WERI-Rb-1 (cell line): ENCODE measurements at regions not wholly inside any gene's neighbourhood (a gene's known extent, or its start where the extent isn't known, plus 50 kb on each side); places are given as distances from the start of the nearest gene placed in this dataset.
A peak's percentile ranks its signal among the peaks of the same experiment; 100 is the strongest.

Source experiments
- DNase-seq: peaks from one replicate; pipeline ENCODE4 v3.0.0-alpha.2; 2020
- H3K27ac ChIP-seq: fragments of 250-450 bp; sonication (Bioruptor Pico); 2 replicates; pipeline ENCODE4 v1.5.1; 2020; ENCODE audit warnings: mild to moderate bottlenecking, moderate library complexity
- H3K27me3 ChIP-seq: fragments of 250-450 bp; sonication (Bioruptor Pico); 2 replicates; pipeline ENCODE4 v1.5.1; 2021; ENCODE audit warnings: mild to moderate bottlenecking, low read depth, moderate library complexity; ENCODE audit not compliant: insufficient read depth, severe bottlenecking
- H3K36me3 ChIP-seq: fragments of 250-450 bp; sonication (Bioruptor Pico); 2 replicates; pipeline ENCODE4 v1.5.1; 2020; ENCODE audit warnings: mild to moderate bottlenecking, moderate library complexity
- H3K4me3 ChIP-seq: 2 replicates; pipeline ENCODE4 v1.5.1; 2011; ENCODE audit warnings: low read depth, mild to moderate bottlenecking, control low read depth, low read length
- H3K9me3 ChIP-seq: fragments of 250-450 bp; sonication (Bioruptor Pico); 2 replicates; pipeline ENCODE4 v1.5.1; 2021; ENCODE audit warnings: mild to moderate bottlenecking, moderate library complexity; ENCODE audit not compliant: severe bottlenecking
- CTCF ChIP-seq: IDR thresholded peaks from 2 replicates; pipeline ENCODE4 v1.5.1; 2011; ENCODE audit warnings: low read depth, mild to moderate bottlenecking, control low read depth, inconsistent platforms, low read length

DNA sequence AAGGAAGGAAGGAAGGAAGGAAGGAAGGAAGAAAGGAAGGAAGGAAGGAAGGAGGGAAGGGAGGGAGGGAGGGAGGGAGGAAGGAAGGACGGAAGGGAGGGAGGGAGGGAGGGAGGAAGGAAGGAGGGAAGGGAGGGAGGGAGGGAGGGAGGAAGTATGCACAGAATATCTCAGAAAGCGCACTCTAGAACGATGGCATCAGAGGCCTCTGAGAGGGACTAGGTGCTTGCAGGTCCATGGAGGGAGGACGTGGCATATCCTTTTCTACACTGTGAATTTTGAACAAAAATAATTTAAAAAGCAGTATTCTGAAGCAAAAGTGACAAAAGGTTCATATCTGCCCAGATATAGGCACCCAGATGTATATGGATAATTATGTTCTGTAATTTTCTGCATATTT is 65.5 kb downstream of the SYF2 start:
- Histone ChIP-seq H3K36me3 (no peaks in the 10 kb centered on the region), H3K27me3 (no peaks in the 10 kb centered on the region), H3K27ac (no peak overlapping the region), H3K4me3 (no peak overlapping the region), H3K9me3 (no peaks in the 10 kb centered on the region)
- TF ChIP-seq CTCF = no peak
- DNase-seq = no peak

GRCh38 chr1:25163986-25164385 is 68.3 kb downstream of the SYF2 start:
- H3K27ac ChIP-seq = no peak overlapping the region
- no peaks in the 10 kb centered on the region for H3K36me3 ChIP-seq
- no peaks in the 10 kb centered on the region for H3K27me3 ChIP-seq
- DNase-seq = no peak
- no peak for TF ChIP-seq CTCF
- H3K9me3 ChIP-seq = no peaks in the 10 kb centered on the region
- H3K4me3 ChIP-seq = no peak overlapping the region

DNA sequence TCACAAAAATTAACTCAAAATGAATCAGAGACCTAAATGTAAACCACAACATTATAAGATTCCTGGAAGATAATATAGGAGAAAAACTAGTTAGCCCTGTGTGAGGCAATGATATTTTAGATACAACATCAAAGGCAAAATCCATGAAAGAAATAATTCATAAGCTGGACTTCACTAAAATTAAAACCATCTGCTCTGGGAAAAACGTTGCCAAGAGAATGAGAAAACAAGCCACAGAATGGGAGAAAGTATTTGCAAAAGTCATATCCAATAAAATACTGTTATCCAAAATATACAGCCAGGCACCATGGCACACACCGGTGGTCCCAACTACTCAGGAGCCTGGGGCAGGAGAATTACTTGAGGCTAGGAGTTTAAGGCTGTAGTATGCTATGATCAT is 70.3 kb downstream of the SYF2 start:
- Histone ChIP-seq H3K9me3 (peaks cover 6% of the 10 kb centered on the region), H3K27ac (no peak overlapping the region), H3K4me3 (no peak overlapping the region), H3K36me3 (no peaks in the 10 kb centered on the region), H3K27me3 (no peaks in the 10 kb centered on the region)
- TF ChIP-seq CTCF = no peak
- DNase-seq = no peak

DNA sequence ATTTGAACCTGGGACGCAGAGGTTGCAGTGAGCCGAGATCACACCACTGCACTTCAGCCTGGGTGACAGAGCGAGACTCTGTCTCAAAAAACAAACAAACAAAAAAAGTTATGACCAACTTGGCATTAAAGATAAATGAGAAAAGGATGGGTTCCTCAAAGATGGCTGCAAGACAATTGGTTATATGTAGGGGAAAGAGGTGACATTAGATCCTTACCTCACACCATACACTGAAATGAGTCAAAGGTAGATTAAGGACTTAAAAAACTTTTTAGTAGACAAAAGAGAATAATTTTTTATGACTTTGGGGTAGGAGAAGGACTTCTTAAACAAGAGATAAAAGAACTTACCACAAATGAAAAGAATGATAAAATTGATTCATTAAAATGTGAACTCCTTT is 74.5 kb downstream of the SYF2 start:
- TF ChIP-seq CTCF = no peak
- no peaks in the 10 kb centered on the region for H3K36me3 ChIP-seq
- peaks cover 6% of the 10 kb centered on the region for H3K9me3 ChIP-seq

DNA sequence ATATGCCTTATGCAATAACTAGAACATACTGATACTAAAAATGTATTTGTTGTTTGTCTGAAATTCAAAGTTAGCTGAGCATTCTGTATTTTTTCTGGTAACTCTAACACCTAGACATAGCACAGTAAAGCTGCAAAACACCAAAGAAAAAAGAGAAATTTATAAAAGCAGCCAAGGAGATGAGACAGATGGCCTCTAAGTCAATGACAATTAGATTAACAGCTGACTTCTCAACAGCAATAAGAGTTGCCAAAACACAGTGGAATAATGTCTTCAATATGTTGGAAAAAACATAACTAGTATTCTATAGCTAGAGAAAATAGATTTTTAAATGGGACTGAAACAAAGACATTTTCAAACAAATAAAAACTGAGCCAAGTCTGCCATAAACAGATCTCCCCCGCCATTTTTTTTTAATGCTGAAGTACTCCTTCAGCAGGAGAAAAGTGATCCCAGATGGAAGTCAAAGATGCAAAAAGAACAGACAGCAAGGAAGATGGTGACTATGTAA is 81.3 kb downstream of the SYF2 start:
- no peak overlapping the region for H3K4me3 ChIP-seq
- peaks cover 8% of the 10 kb centered on the region for H3K9me3 ChIP-seq
- H3K36me3 ChIP-seq = no peaks in the 10 kb centered on the region
- DNase-seq = no peak
- no peak for TF ChIP-seq CTCF
- no peak overlapping the region for H3K27ac ChIP-seq
- H3K27me3 ChIP-seq = no peaks in the 10 kb centered on the region

More for the DNA sequence above, 74.5 kb downstream of the SYF2 start:
- DNase-seq = no peak
- Histone ChIP-seq H3K27ac (no peak overlapping the region), H3K27me3 (no peaks in the 10 kb centered on the region), H3K4me3 (no peak overlapping the region)

GRCh38 chr1:25148673-25149300 is 83.5 kb downstream of the SYF2 start:
- DNase-seq = peak; percentile 22
- peak; percentile 55 for TF ChIP-seq CTCF
- Histone ChIP-seq H3K4me3 (no peak overlapping the region), H3K27ac (no peak overlapping the region), H3K9me3 (peaks cover 8% of the 10 kb centered on the region), H3K27me3 (no peaks in the 10 kb centered on the region), H3K36me3 (no peaks in the 10 kb centered on the region)
